HCT116 (cell line): ENCODE measurements at regions not wholly inside any gene's neighbourhood (a gene's known extent, or its start where the extent isn't known, plus 50 kb on each side); places are given as distances from the start of the nearest gene placed in this dataset.

Experiments used
- ATAC-seq: fragments of 200-7000 bp; cut with Tn5 transposase; 2 replicates; pipeline ENCODE4 v1.9.1; 2020; ENCODE audit warnings: mild to moderate bottlenecking, moderate library complexity
- BruUV-seq: library from RNA; stranded (reverse); fragments of 400-500 nt; replicated peaks from 2 replicates; lab custom pipeline; 2021; lab: Mats Ljungman, UMichigan
- CTCF ChIA-PET: fragments of 300-600 bp; sonication (Branson Sonifier 250); formaldehyde crosslinking; loops from one replicate; lab custom pipeline; 2021; ENCODE audit warnings: antibody characterized with exemption; lab: Charles Lee
- POLR2A ChIA-PET: fragments of 300-600, 350-600 bp; sonication (Branson Sonifier 250); formaldehyde crosslinking; loops from one replicate; lab custom pipeline; 2021; ENCODE audit warnings: antibody characterized with exemption; lab: Charles Lee
- RAD21 ChIA-PET, 2 experiments: fragments of 300-600 bp; sonication (Branson Sonifier 250); formaldehyde crosslinking; loops; one replicate each; lab custom pipeline; 2023; ENCODE audit warnings: low total read pairs in 2 of 2; ENCODE audit not compliant: uncharacterized antibody in 2 of 2, unreplicated experiment in 2 of 2, low non-redundant PET in 1 of 2; lab: Charles Lee
- DNase-seq: peaks from one replicate; pipeline ENCODE4 v3.0.0-alpha.2; 2010; ENCODE audit warnings: low read depth, low spot score
- H2AFZ ChIP-seq: fragments of 200-600 bp; shearing (Covaris generic), sonication (generic); 2 replicates; pipeline ENCODE4 v1.6.1; 2017; ENCODE audit warnings: low read depth, mixed run types, mixed read lengths, antibody characterized with exemption, low read length; ENCODE audit not compliant: poor library complexity, severe bottlenecking
- H3K27ac ChIP-seq: 2 replicates; pipeline ENCODE4 v1.5.1; 2012; ENCODE audit warnings: low read depth, low read length
- H3K27me3 ChIP-seq: fragments of 200-600 bp; sonication (generic); 2 replicates; pipeline ENCODE4 v1.6.1; 2016; ENCODE audit warnings: mixed run types, low read length, mixed read lengths; ENCODE audit not compliant: insufficient read depth
- H3K36me3 ChIP-seq, 2 experiments: fragments of 200-500 bp in 1 of 2; fragments of 200-600 bp in 1 of 2; sonication (Bioruptor generic) in 1 of 2; sonication (generic) in 1 of 2; 2 replicates each; pipeline versions ENCODE4 v1.5.1 to v1.6.1; 2014 to 2016; ENCODE audit warnings: low read length in 2 of 2, inconsistent platforms in 1 of 2, mixed read lengths in 1 of 2, mixed run types in 1 of 2; ENCODE audit not compliant: insufficient read depth in 2 of 2, control insufficient read depth in 1 of 2
- H3K4me1 ChIP-seq, 2 experiments: fragments of 200-600 bp in 1 of 2; sonication (generic) in 1 of 2; 2 replicates each; pipeline versions ENCODE4 v1.5.1 to v1.6.1; 2012 to 2017; ENCODE audit warnings: low read length in 2 of 2, inconsistent platforms in 1 of 2, mild to moderate bottlenecking in 1 of 2, mixed read lengths in 1 of 2, mixed run types in 1 of 2, moderate library complexity in 1 of 2; ENCODE audit not compliant: insufficient read depth in 2 of 2, control insufficient read depth in 1 of 2
- H3K4me2 ChIP-seq: fragments of 200-600 bp; sonication (generic); 2 replicates; pipeline ENCODE4 v1.6.1; 2017; ENCODE audit warnings: mixed run types, low read length, mixed read lengths
- H3K4me3 ChIP-seq, 2 experiments: fragments of 200-600 bp in 1 of 2; sonication (generic) in 1 of 2; replicated peaks in 1 of 2; 2 replicates each; pipeline ENCODE4 v1.5.1; 2011 to 2016; ENCODE audit warnings: low read length in 2 of 2, control low read depth in 1 of 2, low read depth in 1 of 2, mild to moderate bottlenecking in 1 of 2, mixed read lengths in 1 of 2, mixed run types in 1 of 2
- H3K79me2 ChIP-seq: fragments of 200-600 bp; sonication (generic); 2 replicates; pipeline ENCODE4 v1.6.1; 2017; ENCODE audit warnings: mild to moderate bottlenecking, mixed run types, low read length, moderate library complexity, mixed read lengths; ENCODE audit not compliant: insufficient read depth
- H3K9ac ChIP-seq: fragments of 200-600 bp; sonication (generic); 2 replicates; pipeline ENCODE4 v1.6.1; 2016; ENCODE audit warnings: low read length, mixed read lengths
- H3K9me2 ChIP-seq: fragments of 200-600 bp; sonication (generic), shearing (Covaris generic); 2 replicates; pipeline ENCODE4 v1.6.1; 2017; ENCODE audit warnings: mixed run types, mild to moderate bottlenecking, moderate library complexity; ENCODE audit not compliant: insufficient read depth
- H3K9me3 ChIP-seq, 2 experiments: fragments of 200-500 bp in 1 of 2; fragments of 200-600 bp in 1 of 2; sonication (Bioruptor generic) in 1 of 2; sonication (generic) in 1 of 2; 2 replicates each; pipeline ENCODE4 v1.6.1; 2014 to 2017; ENCODE audit warnings: low read length in 2 of 2, mixed read lengths in 2 of 2, inconsistent platforms in 1 of 2, low read depth in 1 of 2, mild to moderate bottlenecking in 1 of 2, mixed run types in 1 of 2, moderate library complexity in 1 of 2; ENCODE audit not compliant: control insufficient read depth in 1 of 2, insufficient read depth in 1 of 2
- H4K20me1 ChIP-seq: fragments of 200-600 bp; sonication (generic), shearing (Covaris generic); 2 replicates; pipeline ENCODE4 v1.6.1; 2017; ENCODE audit warnings: mixed run types, mild to moderate bottlenecking, moderate library complexity; ENCODE audit not compliant: insufficient read depth
- ATF3 ChIP-seq: IDR thresholded peaks from 2 replicates; pipeline ENCODE4 v1.6.1; 2012
- CEBPB ChIP-seq: IDR thresholded peaks from 2 replicates; pipeline ENCODE4 v1.6.1; 2012; ENCODE audit warnings: low read depth
- CTCF ChIP-seq, 3 experiments: fragments of 200-600 bp in 1 of 3; sonication (generic) in 1 of 3; IDR thresholded peaks in 2 of 3; conservative IDR thresholded peaks in 1 of 3; 2 replicates each; pipeline ENCODE4 v1.5.1; 2012 to 2017; ENCODE audit warnings: low read depth in 2 of 3, low read length in 2 of 3, antibody characterized with exemption in 1 of 3, borderline replicate concordance in 1 of 3, control low read depth in 1 of 3, mild to moderate bottlenecking in 1 of 3, mixed read lengths in 1 of 3, mixed run types in 1 of 3, moderate library complexity in 1 of 3; ENCODE audit not compliant: insufficient read depth in 1 of 3
- EGR1 ChIP-seq: IDR thresholded peaks from 2 replicates; pipeline ENCODE4 v1.6.1; 2012; ENCODE audit warnings: low read depth
- ELF1 ChIP-seq: IDR thresholded peaks from 2 replicates; pipeline ENCODE4 v1.6.1; 2012; ENCODE audit warnings: low read depth, borderline replicate concordance
- EZH2 ChIP-seq: fragments of 200-600 bp; sonication (generic); IDR thresholded peaks from 2 replicates; pipeline ENCODE4 v1.6.1; 2017; ENCODE audit warnings: antibody characterized with exemption, mixed run types
- JUND ChIP-seq: IDR thresholded peaks from 2 replicates; pipeline ENCODE4 v1.6.1; 2012
- MAX ChIP-seq: IDR thresholded peaks from 2 replicates; pipeline ENCODE4 v1.6.1; 2012
- SIN3A ChIP-seq: IDR thresholded peaks from 2 replicates; pipeline ENCODE4 v1.6.1; 2012; ENCODE audit warnings: low read depth
- SRF ChIP-seq: IDR thresholded peaks from 2 replicates; pipeline ENCODE4 v1.6.1; 2012; ENCODE audit warnings: low read depth
- TCF7L2 ChIP-seq: IDR thresholded peaks from 2 replicates; pipeline ENCODE4 v1.7.0; 2011; ENCODE audit warnings: borderline replicate concordance, inconsistent platforms; ENCODE audit not compliant: insufficient read depth, insufficient read length; ENCODE audit errors: extremely low read depth
- YY1 ChIP-seq: IDR thresholded peaks from 2 replicates; pipeline ENCODE4 v1.6.1; 2011; ENCODE audit warnings: low read length, low read depth, moderate library complexity, mild to moderate bottlenecking; ENCODE audit not compliant: insufficient replicate concordance; ENCODE audit errors: extremely low read depth
- ZBTB33 ChIP-seq: IDR thresholded peaks from 2 replicates; pipeline ENCODE4 v1.6.1; 2011; ENCODE audit warnings: mild to moderate bottlenecking, low read length, moderate library complexity; ENCODE audit not compliant: insufficient replicate concordance; ENCODE audit errors: extremely low read depth
- ZFX ChIP-seq: fragments of 450-650 bp; IDR thresholded peaks from 2 replicates; pipeline ENCODE4 v1.6.1; 2017
- intact Hi-C: fragments of 100-400 bp; cut with micrococcal nuclease; formaldehyde crosslinking; loops from 2 replicates; pipeline ENCODE4 v1.10.0; 2022

- TF ChIP-seq CTCF (IDR thresholded peaks at IDR 0.05 in 2 of 3, conservative IDR thresholded peaks at IDR 0.05 in 1 of 3; ENCODE audit: borderline replicate concordance in 1 of 3, insufficient read depth in 1 of 3, low read depth in 2 of 3, low read length in 2 of 3) (no peak), YY1 (no peak), ZBTB33 (no peak)
Observed at GRCh38 chr2:65495251-65495877, 63.0 kb upstream of the SPRED2 start (continued).

GRCh38 chr2:65494078-65494477 lies 61.7 kb upstream of the SPRED2 start:
- CTCF ChIA-PET = no interaction called here
- no peaks in the 10 kb centered on the region for H3K4me1 ChIP-seq
- H3K36me3 ChIP-seq = no peaks in the 10 kb centered on the region
- POLR2A ChIA-PET = no interaction called here
- H3K4me3 ChIP-seq = no peak overlapping the region
- no peaks in the 10 kb centered on the region for H3K9me3 ChIP-seq
- no TSS peak for BruUV-seq
- no peak overlapping the region for H3K4me2 ChIP-seq
- RAD21 ChIA-PET = no interaction called here
- no peaks in the 10 kb centered on the region for H4K20me1 ChIP-seq
- no peaks in the 10 kb centered on the region for H3K27me3 ChIP-seq
- DNase-seq (no peak), ATAC-seq (no peak)
- no peak overlapping the region for H3K27ac ChIP-seq
- TF ChIP-seq CTCF (IDR thresholded peaks at IDR 0.05 in 2 of 3, conservative IDR thresholded peaks at IDR 0.05 in 1 of 3; ENCODE audit: borderline replicate concordance in 1 of 3, insufficient read depth in 1 of 3, low read depth in 2 of 3, low read length in 2 of 3) (no peak), CEBPB (no peak), ZFX (no peak), SRF (no peak), EGR1 (no peak), ATF3 (no peak), EZH2 (no peak), YY1 (no peak), TCF7L2 (no peak), ELF1 (no peak), MAX (no peak), SIN3A (no peak), JUND (no peak)
- no peak overlapping the region for H2AFZ ChIP-seq
- no peak overlapping the region for H3K9ac ChIP-seq
- no peaks in the 10 kb centered on the region for H3K9me2 ChIP-seq
- no peaks in the 10 kb centered on the region for H3K79me2 ChIP-seq
- intact Hi-C loops = no loop called here
